ENCODE measurements at regions not wholly inside any gene's neighbourhood (a gene's known extent, or its start where the extent isn't known, plus 50 kb on each side); places are given as distances from the start of the nearest gene placed in this dataset.
A peak's percentile ranks its signal among the peaks of the same experiment; 100 is the strongest.

DNA sequence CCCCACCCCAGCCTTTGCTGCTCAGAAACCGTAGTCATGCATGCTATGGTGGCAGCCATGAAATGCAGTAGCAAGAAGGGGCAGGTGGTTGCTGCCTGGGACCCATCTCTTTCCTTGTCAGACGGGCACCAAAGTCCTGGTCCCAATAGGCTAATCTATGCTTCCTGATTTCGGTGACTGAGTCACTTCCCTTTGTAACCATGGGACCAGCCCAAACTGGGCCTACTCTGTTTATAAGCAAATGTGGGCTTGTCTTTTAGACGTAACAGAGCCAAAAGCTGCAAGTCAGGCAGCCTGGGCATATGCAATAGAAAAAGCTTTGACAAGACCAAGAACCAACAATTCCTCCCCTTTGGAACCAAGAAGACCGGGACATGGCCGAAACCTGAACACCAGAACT, 99.1 kb upstream of the RBBP6 start:
- H3K79me2 ChIP-seq (ENCODE audit: control insufficient read depth, insufficient read depth, low read length) = no peaks in the 10 kb centered on the region
- no peak overlapping the region for H3K4me3 ChIP-seq
- H3K9ac ChIP-seq (ENCODE audit: insufficient read depth in 1 of 2, low read depth in 2 of 2, low read length in 2 of 2) = no peak overlapping the region
- H4K20me1 ChIP-seq (replicated peaks; ENCODE audit: control insufficient read depth, insufficient read depth, low read length) = no peaks in the 10 kb centered on the region
- no peaks in the 10 kb centered on the region for H3K36me3 ChIP-seq (ENCODE audit: control insufficient read depth, insufficient read depth, low read length)
- no TSS peak for BruUV-seq (replicated peaks)
- H3K9me1 ChIP-seq (ENCODE audit: control insufficient read depth, insufficient read depth, low read length) = no peaks in the 10 kb centered on the region
- peaks cover 8 to 43% of the 10 kb centered on the region in 2 experiments for H3K27me3 ChIP-seq (ENCODE audit: control insufficient read depth in 2 of 2, insufficient read depth in 2 of 2, low read length in 2 of 2)
- TF ChIP-seq RFX1 (IDR thresholded peaks at IDR 0.05) = peak; percentile 10; the same call in 1 of the 2 replicates
- TF ChIP-seq, protein P1, sequence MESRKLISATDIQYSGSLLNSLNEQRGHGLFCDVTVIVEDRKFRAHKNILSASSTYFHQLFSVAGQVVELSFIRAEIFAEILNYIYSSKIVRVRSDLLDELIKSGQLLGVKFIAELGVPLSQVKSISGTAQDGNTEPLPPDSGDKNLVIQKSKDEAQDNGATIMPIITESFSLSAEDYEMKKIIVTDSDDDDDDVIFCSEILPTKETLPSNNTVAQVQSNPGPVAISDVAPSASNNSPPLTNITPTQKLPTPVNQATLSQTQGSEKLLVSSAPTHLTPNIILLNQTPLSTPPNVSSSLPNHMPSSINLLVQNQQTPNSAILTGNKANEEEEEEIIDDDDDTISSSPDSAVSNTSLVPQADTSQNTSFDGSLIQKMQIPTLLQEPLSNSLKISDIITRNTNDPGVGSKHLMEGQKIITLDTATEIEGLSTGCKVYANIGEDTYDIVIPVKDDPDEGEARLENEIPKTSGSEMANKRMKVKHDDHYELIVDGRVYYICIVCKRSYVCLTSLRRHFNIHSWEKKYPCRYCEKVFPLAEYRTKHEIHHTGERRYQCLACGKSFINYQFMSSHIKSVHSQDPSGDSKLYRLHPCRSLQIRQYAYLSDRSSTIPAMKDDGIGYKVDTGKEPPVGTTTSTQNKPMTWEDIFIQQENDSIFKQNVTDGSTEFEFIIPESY (CRISPR knock-in tag; IDR thresholded peaks at IDR 0.05) = no peak
- no peak for TF ChIP-seq POLR3G (IDR thresholded peaks at IDR 0.05; ENCODE audit: extremely low read depth, insufficient read length, insufficient replicate concordance)
- TF ChIP-seq, protein P2, sequence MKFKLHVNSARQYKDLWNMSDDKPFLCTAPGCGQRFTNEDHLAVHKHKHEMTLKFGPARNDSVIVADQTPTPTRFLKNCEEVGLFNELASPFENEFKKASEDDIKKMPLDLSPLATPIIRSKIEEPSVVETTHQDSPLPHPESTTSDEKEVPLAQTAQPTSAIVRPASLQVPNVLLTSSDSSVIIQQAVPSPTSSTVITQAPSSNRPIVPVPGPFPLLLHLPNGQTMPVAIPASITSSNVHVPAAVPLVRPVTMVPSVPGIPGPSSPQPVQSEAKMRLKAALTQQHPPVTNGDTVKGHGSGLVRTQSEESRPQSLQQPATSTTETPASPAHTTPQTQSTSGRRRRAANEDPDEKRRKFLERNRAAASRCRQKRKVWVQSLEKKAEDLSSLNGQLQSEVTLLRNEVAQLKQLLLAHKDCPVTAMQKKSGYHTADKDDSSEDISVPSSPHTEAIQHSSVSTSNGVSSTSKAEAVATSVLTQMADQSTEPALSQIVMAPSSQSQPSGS (CRISPR knock-in tag; IDR thresholded peaks at IDR 0.05) = no peak
- no peak for TF ChIP-seq TGIF2 (CRISPR knock-in tag; IDR thresholded peaks at IDR 0.05)
- no peak for ATAC-seq
- H3K27ac ChIP-seq (ENCODE audit: extremely low read depth, low read depth, low read length) = no peak overlapping the region
- intact Hi-C loops (cut with micrococcal nuclease) = no loop called here
- H3K9me3 ChIP-seq (replicated peaks; ENCODE audit: control insufficient read depth, insufficient read depth, low read depth, low read length) = no peaks in the 10 kb centered on the region
- DNase-seq (ENCODE audit: extremely low read depth in 1 of 4, low spot score in 3 of 4) = no peak
- H3K4me2 ChIP-seq (ENCODE audit: insufficient read depth, low read length) = no peak overlapping the region
- WGBS (ENCODE audit: insufficient coverage, low coverage, missing lambda C conversion rate) = 6% methylated on average over 6 of the region's 6 CpGs
- no peak for FAIRE-seq
- POLR2A ChIA-PET = no interaction called here
- in situ Hi-C loops (cut with MboI) = no loop called here
- no peaks in the 10 kb centered on the region for H3K4me1 ChIP-seq (replicated peaks in 1 of 2; ENCODE audit: control insufficient read depth in 2 of 2, insufficient read depth in 2 of 2, low read length in 2 of 2)
- CTCF ChIA-PET (ENCODE audit: low intra/inter-chr PET ratio) = no interaction called here
- H2AFZ ChIP-seq (ENCODE audit: low read depth, low read length) = no peak overlapping the region
